RWPE2 (cell line): ENCODE measurements at regions not wholly inside any gene's neighbourhood (a gene's known extent, or its start where the extent isn't known, plus 50 kb on each side); places are given as distances from the start of the nearest gene placed in this dataset.

Experiments used
- ATAC-seq: fragments of 200-7000 bp; cut with Tn5 transposase; 3 replicates; pipeline ENCODE4 v1.9.1; 2021; ENCODE audit warnings: low read depth
- DNase-seq: peaks from one replicate; pipeline ENCODE4 v3.0.0-alpha.2; 2020; ENCODE audit warnings: low spot score
- H3K27ac ChIP-seq: fragments of 450-650 bp; 2 replicates; pipeline ENCODE4 v1.5.1; 2017; ENCODE audit warnings: mild to moderate bottlenecking; ENCODE audit not compliant: poor library complexity, severe bottlenecking
- H3K27me3 ChIP-seq: fragments of 250-450 bp; sonication (Bioruptor Pico); 2 replicates; pipeline ENCODE4 v1.5.1; 2021; ENCODE audit warnings: mild to moderate bottlenecking, moderate library complexity; ENCODE audit not compliant: insufficient read depth, poor library complexity, severe bottlenecking
- H3K36me3 ChIP-seq: fragments of 250-450 bp; sonication (Bioruptor Pico); 2 replicates; pipeline ENCODE4 v1.5.1; 2020; ENCODE audit warnings: low read depth, mild to moderate bottlenecking, moderate library complexity
- H3K4me1 ChIP-seq: fragments of 250-450 bp; sonication (Bioruptor Pico); 2 replicates; pipeline ENCODE4 v1.5.1; 2021; ENCODE audit warnings: mild to moderate bottlenecking, moderate library complexity; ENCODE audit not compliant: insufficient read depth, poor library complexity, severe bottlenecking
- H3K4me3 ChIP-seq: fragments of 250-450 bp; sonication (Bioruptor Pico); 2 replicates; pipeline ENCODE4 v1.5.1; 2021; ENCODE audit warnings: mild to moderate bottlenecking, moderate library complexity; ENCODE audit not compliant: severe bottlenecking
- H3K9me3 ChIP-seq: fragments of 250-450 bp; sonication (Bioruptor Pico); 2 replicates; pipeline ENCODE4 v1.5.1; 2021; ENCODE audit warnings: mild to moderate bottlenecking, moderate library complexity; ENCODE audit not compliant: severe bottlenecking
- CTCF ChIP-seq: fragments of 450-650 bp; IDR thresholded peaks from one replicate; pipeline ENCODE4 v1.5.1; 2017; ENCODE audit warnings: mild to moderate bottlenecking, moderate library complexity; ENCODE audit not compliant: poor library complexity, severe bottlenecking

DNA sequence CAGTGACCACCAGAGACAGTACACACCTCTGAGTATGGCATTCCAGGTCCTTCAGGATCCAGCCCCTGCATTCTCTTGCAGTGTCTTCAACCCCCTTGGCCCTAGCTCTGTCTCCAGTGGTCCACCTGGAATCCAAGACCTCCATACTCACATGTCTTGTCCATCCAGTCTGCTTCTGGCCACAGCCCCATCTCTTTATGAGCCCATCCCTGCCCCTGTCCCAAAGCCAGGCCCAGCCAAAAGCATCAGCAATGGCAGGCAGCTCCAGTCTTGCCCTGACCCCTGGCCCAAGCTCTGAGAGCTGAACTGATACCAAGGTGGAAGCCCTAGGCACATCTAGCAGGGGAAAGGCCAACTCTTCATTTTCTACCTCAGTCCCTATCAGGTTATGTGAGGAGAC, 119.6 kb upstream of the PTPRT start:
- no peaks in the 10 kb centered on the region for H3K27me3 ChIP-seq
- H3K4me1 ChIP-seq: no peaks in the 10 kb centered on the region
- no peaks in the 10 kb centered on the region for H3K36me3 ChIP-seq
- H3K4me3 ChIP-seq: no peak overlapping the region
- H3K9me3 ChIP-seq: no peaks in the 10 kb centered on the region
- H3K27ac ChIP-seq: no peak overlapping the region
- no peak for DNase-seq
- ATAC-seq: no peak
- no peak for TF ChIP-seq CTCF

GRCh38 chr20:43306837-43307236, 117.1 kb upstream of the PTPRT start:
- no peaks in the 10 kb centered on the region for H3K4me1 ChIP-seq
- no peak overlapping the region for H3K27ac ChIP-seq
- no peak for TF ChIP-seq CTCF

DNA sequence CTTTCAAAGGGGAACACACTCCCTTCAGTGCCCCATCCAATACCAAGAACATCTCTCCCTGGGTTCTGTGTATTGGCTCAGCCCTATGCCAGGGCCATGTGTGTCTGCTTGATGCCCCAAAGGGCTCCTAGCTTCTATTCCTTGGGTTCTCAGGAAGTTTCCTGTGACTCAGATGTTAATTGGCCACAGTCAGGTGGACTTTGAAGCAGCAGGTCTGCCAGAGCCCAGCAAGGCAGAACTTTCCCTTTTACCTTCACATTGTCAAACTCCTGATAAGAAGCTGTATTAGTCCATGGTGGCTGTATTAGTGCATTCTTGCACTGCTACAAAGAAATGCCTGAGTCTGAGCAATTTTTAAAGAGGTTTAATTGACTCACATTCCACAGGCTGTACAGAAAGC, 116.0 kb upstream of the PTPRT start:
- no peak for ATAC-seq
- Histone ChIP-seq H3K9me3 (no peaks in the 10 kb centered on the region), H3K27ac (no peak overlapping the region), H3K4me1 (no peaks in the 10 kb centered on the region), H3K4me3 (no peak overlapping the region), H3K36me3 (no peaks in the 10 kb centered on the region), H3K27me3 (no peaks in the 10 kb centered on the region)
- no peak for TF ChIP-seq CTCF
- DNase-seq: no peak

More at GRCh38 chr20:43306837-43307236, 117.1 kb upstream of the PTPRT start:
- H3K27me3 ChIP-seq: no peaks in the 10 kb centered on the region
- H3K36me3 ChIP-seq: no peaks in the 10 kb centered on the region
- H3K9me3 ChIP-seq: no peaks in the 10 kb centered on the region
- H3K4me3 ChIP-seq: no peak overlapping the region
- DNase-seq (no peak), ATAC-seq (no peak)

GRCh38 chr20:43304598-43304997, 114.9 kb upstream of the PTPRT start:
- no peak for TF ChIP-seq CTCF
- no peak for ATAC-seq
- no peak for DNase-seq
- Histone ChIP-seq H3K36me3 (no peaks in the 10 kb centered on the region), H3K4me3 (no peak overlapping the region), H3K27ac (no peak overlapping the region), H3K9me3 (no peaks in the 10 kb centered on the region), H3K4me1 (no peaks in the 10 kb centered on the region), H3K27me3 (no peaks in the 10 kb centered on the region)

GRCh38 chr20:43302936-43303335, 113.2 kb upstream of the PTPRT start:
- Histone ChIP-seq H3K27ac (no peak overlapping the region), H3K36me3 (no peaks in the 10 kb centered on the region), H3K27me3 (peaks cover 4% of the 10 kb centered on the region), H3K9me3 (no peaks in the 10 kb centered on the region), H3K4me1 (no peaks in the 10 kb centered on the region), H3K4me3 (no peak overlapping the region)
- DNase-seq (no peak), ATAC-seq (no peak)
- TF ChIP-seq CTCF: no peak
